A549 (cell line): ENCODE measurements at regions not wholly inside any gene's neighbourhood (a gene's known extent, or its start where the extent isn't known, plus 50 kb on each side); places are given as distances from the start of the nearest gene placed in this dataset.

Source experiments
- ATAC-seq, 2 experiments: fragments of 200-7000 bp in 1 of 2; fragments of >200 bp in 1 of 2; cut with Nextera tagmentation in 1 of 2; cut with Tn5 transposase in 1 of 2; 3 replicates each; pipeline versions ENCODE4 v1.8.0 to v1.9.1; 2018 to 2020; ENCODE audit warnings: mild to moderate bottlenecking in 1 of 2, moderate library complexity in 1 of 2
- CTCF ChIA-PET: fragments of 300-600 bp; sonication (Branson Sonifier 250); formaldehyde crosslinking; extraction: SDS; loops from one replicate; lab custom pipeline; 2021; ENCODE audit warnings: antibody characterized with exemption, inconsistent platforms; lab: Yijun Ruan, JAX
- POLR2A ChIA-PET: fragments of 350-600 bp; formaldehyde crosslinking; extraction: SDS; loops from one replicate; lab custom pipeline; 2021; ENCODE audit warnings: antibody characterized with exemption, inconsistent platforms; lab: Yijun Ruan, JAX
- DNase-seq, 2 experiments: peaks; one replicate each; pipeline versions ENCODE4 v3.0.0 to v3.0.0-alpha.2; 2011 to 2016; ENCODE audit warnings: low read depth in 1 of 2, low spot score in 1 of 2
- FAIRE-seq: peaks from 2 replicates; lab custom pipeline; 2011; peaks lifted over from hg19 to GRCh38; lab: Jason Lieb, UNC
- H3K27ac ChIP-seq, 2 experiments: fragments of >200 bp; sonication (Bioruptor Twin); formaldehyde crosslinking; 3 replicates each; pipeline ENCODE4 v1.5.1; 2016 to 2017
- H3K4me1 ChIP-seq: fragments of >200 bp; sonication (Bioruptor Twin); formaldehyde crosslinking; 3 replicates; pipeline ENCODE4 v1.6.1; 2016
- H3K4me2 ChIP-seq: fragments of >200 bp; sonication (Bioruptor Twin); formaldehyde crosslinking; 3 replicates; pipeline ENCODE4 v1.6.1; 2016
- H3K4me3 ChIP-seq: fragments of >200 bp; sonication (Bioruptor Twin); formaldehyde crosslinking; 3 replicates; pipeline ENCODE4 v1.5.1; 2016
- H3K9me3 ChIP-seq: fragments of >200 bp; sonication (Bioruptor Twin); formaldehyde crosslinking; 3 replicates; pipeline ENCODE4 v1.6.1; 2016
- BCL3 ChIP-seq: fragments of >200 bp; sonication (Bioruptor Twin); formaldehyde crosslinking; IDR thresholded peaks from 3 replicates; pipeline ENCODE4 v1.6.1; 2016
- CBX2 ChIP-seq: fragments of 200-600 bp; sonication (generic); IDR thresholded peaks from 2 replicates; pipeline ENCODE4 v1.6.1; 2016; ENCODE audit warnings: low read depth, mild to moderate bottlenecking, borderline replicate concordance
- ESRRA ChIP-seq: fragments of 150-350 bp; IDR thresholded peaks from 2 replicates; pipeline ENCODE4 v1.6.1; 2014; ENCODE audit warnings: mild to moderate bottlenecking, low read length, borderline replicate concordance
- FOSL2 ChIP-seq, 2 experiments: fragments of 450-650 bp in 1 of 2; fragments of >200 bp in 1 of 2; sonication (Bioruptor Twin) in 1 of 2; formaldehyde crosslinking; IDR thresholded peaks; 2 replicates each; pipeline versions ENCODE4 v1.5.0 to v1.6.1; 2016 to 2020; ENCODE audit warnings: mild to moderate bottlenecking in 1 of 2, moderate library complexity in 1 of 2
- FOXS1 ChIP-seq: fragments of 250-450 bp; sonication (Bioruptor Pico); IDR thresholded peaks from 2 replicates; pipeline ENCODE4 v1.5.0; 2020; ENCODE audit warnings: mild to moderate bottlenecking, moderate library complexity
- HDAC2 ChIP-seq: fragments of 200-600 bp; sonication (generic); IDR thresholded peaks from 2 replicates; pipeline ENCODE4 v1.6.1; 2016
- HOXA7 ChIP-seq: fragments of 250-450 bp; sonication (Bioruptor Pico); IDR thresholded peaks from 2 replicates; pipeline ENCODE4 v1.5.0; 2020; ENCODE audit warnings: mild to moderate bottlenecking, moderate library complexity
- HOXB5 ChIP-seq: fragments of 250-450 bp; sonication (Bioruptor Pico); IDR thresholded peaks from 2 replicates; pipeline ENCODE4 v1.5.0; 2020; ENCODE audit warnings: mild to moderate bottlenecking, moderate library complexity
- JUN ChIP-seq, 2 experiments: fragments of >200 bp; sonication (Bioruptor Twin); formaldehyde crosslinking; IDR thresholded peaks; 2 replicates in 1 of 2; 3 replicates in 1 of 2; pipeline ENCODE4 v1.6.1; 2016 to 2017
- MYC ChIP-seq: IDR thresholded peaks from 2 replicates; pipeline ENCODE4 v1.6.1; 2012; ENCODE audit warnings: mild to moderate bottlenecking, inconsistent platforms, low read length, improper control_type of control experiment, borderline replicate concordance
- NR3C1 ChIP-seq: fragments of >200 bp; sonication (Bioruptor Twin); formaldehyde crosslinking; IDR thresholded peaks from 3 replicates; pipeline ENCODE4 v1.6.1; 2017
- RAD21 ChIP-seq, 2 experiments: fragments of >200 bp in 1 of 2; sonication (Bioruptor Twin) in 1 of 2; formaldehyde crosslinking in 1 of 2; IDR thresholded peaks in 1 of 2; conservative IDR thresholded peaks in 1 of 2; 2 replicates in 1 of 2; 3 replicates in 1 of 2; pipeline ENCODE4 v1.6.1; 2012 to 2018; ENCODE audit warnings: inconsistent platforms in 1 of 2
- RCOR1 ChIP-seq: fragments of 150-350 bp; IDR thresholded peaks from 2 replicates; pipeline ENCODE4 v1.6.1; 2014; ENCODE audit warnings: antibody characterized with exemption, low read length, low read depth
- REST ChIP-seq: fragments of 200-600 bp; sonication (generic); IDR thresholded peaks from 2 replicates; pipeline ENCODE4 v1.6.1; 2016; ENCODE audit warnings: antibody characterized with exemption, mild to moderate bottlenecking, moderate library complexity
- RNF2 ChIP-seq: fragments of 200-600 bp; sonication (generic); IDR thresholded peaks from 2 replicates; pipeline ENCODE4 v1.6.1; 2016; ENCODE audit warnings: low read depth, mild to moderate bottlenecking, antibody characterized with exemption, moderate library complexity, borderline replicate concordance
- SMC3 ChIP-seq: fragments of >200 bp; sonication (Bioruptor Twin); formaldehyde crosslinking; IDR thresholded peaks from 3 replicates; pipeline ENCODE4 v1.6.1; 2018; ENCODE audit warnings: inconsistent platforms
- TFCP2L1 ChIP-seq: fragments of 250-450 bp; sonication (Bioruptor Pico); IDR thresholded peaks from 2 replicates; pipeline ENCODE4 v1.5.0; 2021; ENCODE audit warnings: mild to moderate bottlenecking
- ZC3H11A ChIP-seq: fragments of 450-650 bp; IDR thresholded peaks from 2 replicates; pipeline ENCODE4 v1.6.1; 2014; ENCODE audit warnings: antibody characterized with exemption, mild to moderate bottlenecking
- ZNF302 ChIP-seq: fragments of 250-450 bp; sonication (Bioruptor Pico); IDR thresholded peaks from 2 replicates; pipeline ENCODE4 v1.9.0; 2021; ENCODE audit warnings: inconsistent platforms, mild to moderate bottlenecking, moderate library complexity
- WGBS: methylation state at CpG from one replicate; pipeline ENCODE4 v1.1.6; 2017; ENCODE audit errors: missing lambda C conversion rate; 5-methylcytosine and 5-hydroxymethylcytosine counted together
- TF ChIP-seq, protein P1 (sequence below): fragments of 250-450 bp; sonication (Bioruptor Pico); IDR thresholded peaks from 2 replicates; pipeline ENCODE4 v1.5.0; 2021; ENCODE audit warnings: mild to moderate bottlenecking, moderate library complexity, borderline replicate concordance
- TF ChIP-seq, protein P2 (sequence below): fragments of >200 bp; sonication (Bioruptor Twin); formaldehyde crosslinking; IDR thresholded peaks from 3 replicates; pipeline ENCODE4 v1.5.1; 2016
- TF ChIP-seq, protein P3 (sequence below): fragments of 150-350 bp; IDR thresholded peaks from 2 replicates; pipeline ENCODE4 v1.6.1; 2014; ENCODE audit warnings: low read depth, mild to moderate bottlenecking, low read length
- TF ChIP-seq, protein P4 (sequence below): fragments of 450-650 bp; IDR thresholded peaks from 2 replicates; pipeline ENCODE4 v1.6.1; 2014; ENCODE audit warnings: antibody characterized with exemption
- TF ChIP-seq, protein P5 (sequence below): IDR thresholded peaks from 2 replicates; pipeline ENCODE4 v1.6.1; 2012; ENCODE audit warnings: low read depth, borderline replicate concordance

- POLR2A ChIA-PET, result no interaction called here
- TF ChIP-seq RAD21 (conservative IDR thresholded peaks at IDR 0.05 in 1 of 2, IDR thresholded peaks at IDR 0.05 in 1 of 2) (no peak), ZNF302 (no peak), RCOR1 (no peak), CBX2 (no peak), FOXS1 (no peak)
- TF ChIP-seq, protein P1, sequence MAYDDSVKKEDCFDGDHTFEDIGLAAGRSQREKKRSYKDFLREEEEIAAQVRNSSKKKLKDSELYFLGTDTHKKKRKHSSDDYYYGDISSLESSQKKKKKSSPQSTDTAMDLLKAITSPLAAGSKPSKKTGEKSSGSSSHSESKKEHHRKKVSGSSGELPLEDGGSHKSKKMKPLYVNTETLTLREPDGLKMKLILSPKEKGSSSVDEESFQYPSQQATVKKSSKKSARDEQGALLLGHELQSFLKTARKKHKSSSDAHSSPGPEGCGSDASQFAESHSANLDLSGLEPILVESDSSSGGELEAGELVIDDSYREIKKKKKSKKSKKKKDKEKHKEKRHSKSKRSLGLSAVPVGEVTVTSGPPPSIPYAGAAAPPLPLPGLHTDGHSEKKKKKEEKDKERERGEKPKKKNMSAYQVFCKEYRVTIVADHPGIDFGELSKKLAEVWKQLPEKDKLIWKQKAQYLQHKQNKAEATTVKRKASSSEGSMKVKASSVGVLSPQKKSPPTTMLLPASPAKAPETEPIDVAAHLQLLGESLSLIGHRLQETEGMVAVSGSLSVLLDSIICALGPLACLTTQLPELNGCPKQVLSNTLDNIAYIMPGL (CRISPR knock-in tag), result no peak
- peak overlapping the region; percentile 80 for H3K4me2 ChIP-seq
- peak; percentile 14 to 26 for DNase-seq
- WGBS, result 29% methylated on average over 3 of the region's 3 CpGs
- no peak for FAIRE-seq
- H3K9me3 ChIP-seq, result no peaks in the 10 kb centered on the region
- H3K4me1 ChIP-seq, result peaks cover 22% of the 10 kb centered on the region
- H3K4me3 ChIP-seq, result no peak overlapping the region
- H3K27ac ChIP-seq, result peak overlapping the region; percentile 60 to 74; a peak in 5 of 6 replicates
- CTCF ChIA-PET, result interaction anchor here (0.6 to 0.7 kb wide), 2 partner anchors 9 to 388 kb away, joined by 3 to 4 read pairs; no protein-coding TSS in a partner anchor
- ATAC-seq, result peak; percentile 69 to 73
Measured at GRCh38 chr16:27677263-27677662, 127.3 kb downstream of the KATNIP start.

DNA sequence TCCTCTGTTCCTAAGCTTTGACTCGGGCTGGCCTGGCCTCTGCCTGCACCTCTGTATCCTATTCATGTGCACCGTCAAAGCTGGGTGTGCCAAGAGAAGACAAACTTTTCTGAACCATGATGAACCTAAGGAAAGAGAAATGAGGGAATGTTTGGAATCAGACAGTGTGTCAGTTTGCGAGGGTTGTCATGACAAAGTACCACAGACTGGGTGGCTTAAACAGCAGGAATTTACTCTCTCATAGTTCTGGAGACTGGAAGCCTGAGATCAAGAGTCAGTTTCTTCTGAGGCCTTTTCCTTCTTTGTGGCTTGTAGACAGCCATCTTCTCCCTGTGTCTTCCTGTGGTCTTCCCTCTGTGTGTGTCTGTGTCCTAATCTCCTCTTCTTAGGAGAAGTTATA is 129.0 kb downstream of the KATNIP start:
- no peaks in the 10 kb centered on the region for H3K9me3 ChIP-seq
- ATAC-seq, result no peak
- WGBS, result 94% methylated on average over 3 of the region's 3 CpGs
- no peak overlapping the region for H3K27ac ChIP-seq
- no peak overlapping the region for H3K4me2 ChIP-seq
- H3K4me1 ChIP-seq, result peaks cover 22% of the 10 kb centered on the region
- no peak for TF ChIP-seq TFCP2L1 (CRISPR knock-in tag)
- no peak for TF ChIP-seq HDAC2
- no peak for TF ChIP-seq RCOR1
- no peak for TF ChIP-seq HOXA7
- TF ChIP-seq, protein P2, sequence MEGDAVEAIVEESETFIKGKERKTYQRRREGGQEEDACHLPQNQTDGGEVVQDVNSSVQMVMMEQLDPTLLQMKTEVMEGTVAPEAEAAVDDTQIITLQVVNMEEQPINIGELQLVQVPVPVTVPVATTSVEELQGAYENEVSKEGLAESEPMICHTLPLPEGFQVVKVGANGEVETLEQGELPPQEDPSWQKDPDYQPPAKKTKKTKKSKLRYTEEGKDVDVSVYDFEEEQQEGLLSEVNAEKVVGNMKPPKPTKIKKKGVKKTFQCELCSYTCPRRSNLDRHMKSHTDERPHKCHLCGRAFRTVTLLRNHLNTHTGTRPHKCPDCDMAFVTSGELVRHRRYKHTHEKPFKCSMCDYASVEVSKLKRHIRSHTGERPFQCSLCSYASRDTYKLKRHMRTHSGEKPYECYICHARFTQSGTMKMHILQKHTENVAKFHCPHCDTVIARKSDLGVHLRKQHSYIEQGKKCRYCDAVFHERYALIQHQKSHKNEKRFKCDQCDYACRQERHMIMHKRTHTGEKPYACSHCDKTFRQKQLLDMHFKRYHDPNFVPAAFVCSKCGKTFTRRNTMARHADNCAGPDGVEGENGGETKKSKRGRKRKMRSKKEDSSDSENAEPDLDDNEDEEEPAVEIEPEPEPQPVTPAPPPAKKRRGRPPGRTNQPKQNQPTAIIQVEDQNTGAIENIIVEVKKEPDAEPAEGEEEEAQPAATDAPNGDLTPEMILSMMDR, result no peak
- TF ChIP-seq HOXB5 (CRISPR knock-in tag), result no peak
- TF ChIP-seq MYC, result no peak
- TF ChIP-seq REST, result no peak
- TF ChIP-seq SMC3, result no peak
- no peak for TF ChIP-seq RNF2
- no peak for TF ChIP-seq ESRRA
- TF ChIP-seq, protein P3, sequence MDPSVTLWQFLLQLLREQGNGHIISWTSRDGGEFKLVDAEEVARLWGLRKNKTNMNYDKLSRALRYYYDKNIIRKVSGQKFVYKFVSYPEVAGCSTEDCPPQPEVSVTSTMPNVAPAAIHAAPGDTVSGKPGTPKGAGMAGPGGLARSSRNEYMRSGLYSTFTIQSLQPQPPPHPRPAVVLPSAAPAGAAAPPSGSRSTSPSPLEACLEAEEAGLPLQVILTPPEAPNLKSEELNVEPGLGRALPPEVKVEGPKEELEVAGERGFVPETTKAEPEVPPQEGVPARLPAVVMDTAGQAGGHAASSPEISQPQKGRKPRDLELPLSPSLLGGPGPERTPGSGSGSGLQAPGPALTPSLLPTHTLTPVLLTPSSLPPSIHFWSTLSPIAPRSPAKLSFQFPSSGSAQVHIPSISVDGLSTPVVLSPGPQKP, result no peak
- TF ChIP-seq, protein P4, sequence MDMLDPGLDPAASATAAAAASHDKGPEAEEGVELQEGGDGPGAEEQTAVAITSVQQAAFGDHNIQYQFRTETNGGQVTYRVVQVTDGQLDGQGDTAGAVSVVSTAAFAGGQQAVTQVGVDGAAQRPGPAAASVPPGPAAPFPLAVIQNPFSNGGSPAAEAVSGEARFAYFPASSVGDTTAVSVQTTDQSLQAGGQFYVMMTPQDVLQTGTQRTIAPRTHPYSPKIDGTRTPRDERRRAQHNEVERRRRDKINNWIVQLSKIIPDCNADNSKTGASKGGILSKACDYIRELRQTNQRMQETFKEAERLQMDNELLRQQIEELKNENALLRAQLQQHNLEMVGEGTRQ, result no peak
- TF ChIP-seq, protein P5, sequence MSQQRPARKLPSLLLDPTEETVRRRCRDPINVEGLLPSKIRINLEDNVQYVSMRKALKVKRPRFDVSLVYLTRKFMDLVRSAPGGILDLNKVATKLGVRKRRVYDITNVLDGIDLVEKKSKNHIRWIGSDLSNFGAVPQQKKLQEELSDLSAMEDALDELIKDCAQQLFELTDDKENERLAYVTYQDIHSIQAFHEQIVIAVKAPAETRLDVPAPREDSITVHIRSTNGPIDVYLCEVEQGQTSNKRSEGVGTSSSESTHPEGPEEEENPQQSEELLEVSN, result no peak
- TF ChIP-seq NR3C1, result no peak
- TF ChIP-seq ZNF302, result no peak
- TF ChIP-seq BCL3, result no peak
- TF ChIP-seq ZC3H11A, result no peak
- no peak for TF ChIP-seq FOSL2 (IDR thresholded peaks at IDR 0.05)
- no peak for TF ChIP-seq FOSL2 (CRISPR knock-in tag; IDR thresholded peaks at IDR 0.05)
- TF ChIP-seq JUN (IDR thresholded peaks at IDR 0.05), result no peak
- DNase-seq, result no peak
- ChIA-PET POLR2A (no interaction called here), CTCF (interaction anchor here (1.6 kb wide), 1 partner anchor 38 kb away, joined by 6 read pairs; no protein-coding TSS in a partner anchor)
- FAIRE-seq, result no peak
- H3K4me3 ChIP-seq, result no peak overlapping the region
